8988T (cell line): ENCODE measurements at regions not wholly inside any gene's neighbourhood (a gene's known extent, or its start where the extent isn't known, plus 50 kb on each side); places are given as distances from the start of the nearest gene placed in this dataset.

Experiments used
- DNase-seq: peaks from one replicate; pipeline ENCODE4 v3.0.0; 2011

- DNase-seq, result no peak
These were observed 377.7 kb downstream of the NUAK1 start for GRCh38 chr12:105761075-105761474.

GRCh38 chr12:105764216-105764835 lies 374.4 kb downstream of the NUAK1 start:
- DNase-seq, result no peak

GRCh38 chr12:105765053-105766014 lies 373.4 kb downstream of the NUAK1 start:
- no peak for DNase-seq

- no peak for DNase-seq
These were observed 372.7 kb downstream of the NUAK1 start for GRCh38 chr12:105766029-105766428.

GRCh38 chr12:105769486-105769885 lies 369.3 kb downstream of the NUAK1 start:
- DNase-seq, result no peak

- DNase-seq, result no peak
These were observed 365.3 kb downstream of the NUAK1 start for GRCh38 chr12:105773471-105773870.

- no peak for DNase-seq
These were observed 364.7 kb downstream of the NUAK1 start for GRCh38 chr12:105774037-105774436.

GRCh38 chr12:105775343-105775742 lies 363.4 kb downstream of the NUAK1 start:
- no peak for DNase-seq

- no peak for DNase-seq
These were observed 354.5 kb downstream of the NUAK1 start for GRCh38 chr12:105783983-105784947.

- no peak for DNase-seq
These were observed 345.3 kb downstream of the NUAK1 start for GRCh38 chr12:105793421-105793820.

- DNase-seq, result no peak
These were observed 340.4 kb downstream of the NUAK1 start for GRCh38 chr12:105798256-105798845.

- no peak for DNase-seq
These were observed 339.7 kb downstream of the NUAK1 start for GRCh38 chr12:105799103-105799502.

GRCh38 chr12:105801351-105801750 lies 337.4 kb downstream of the NUAK1 start:
- DNase-seq, result no peak

GRCh38 chr12:105803292-105803691 lies 335.5 kb downstream of the NUAK1 start:
- no peak for DNase-seq

GRCh38 chr12:105804591-105805265 lies 334.0 kb downstream of the NUAK1 start:
- DNase-seq, result no peak

GRCh38 chr12:105805730-105806399 lies 332.9 kb downstream of the NUAK1 start:
- no peak for DNase-seq

- no peak for DNase-seq
These were observed 332.4 kb downstream of the NUAK1 start for GRCh38 chr12:105806400-105806770.

- DNase-seq, result no peak
These were observed 326.4 kb downstream of the NUAK1 start for GRCh38 chr12:105812366-105812765.

GRCh38 chr12:105813201-105813600 lies 325.6 kb downstream of the NUAK1 start:
- no peak for DNase-seq

GRCh38 chr12:105814283-105814682 lies 324.5 kb downstream of the NUAK1 start:
- DNase-seq, result no peak

- DNase-seq, result no peak
These were observed 319.2 kb downstream of the NUAK1 start for GRCh38 chr12:105819549-105819948.
